GM10266 (cell line): ENCODE measurements at regions not wholly inside any gene's neighbourhood (a gene's known extent, or its start where the extent isn't known, plus 50 kb on each side); places are given as distances from the start of the nearest gene placed in this dataset.
"Not testable (repeated sequence)": the region's sequence is repeated elsewhere in the genome, so short reads cannot be mapped to it uniquely, and the experiment has no call there.

ENCODE experiments used
- DNase-seq: peaks from one replicate; pipeline ENCODE4 v3.0.0; 2012; ENCODE audit errors: extremely low spot score
- TF ChIP-seq, protein P1 (sequence below): IDR thresholded peaks from 2 replicates; pipeline ENCODE4 v1.5.1; 2012; ENCODE audit warnings: mild to moderate bottlenecking, low read depth; ENCODE audit not compliant: control insufficient read depth, insufficient read depth; ENCODE audit errors: missing control alignments

DNA sequence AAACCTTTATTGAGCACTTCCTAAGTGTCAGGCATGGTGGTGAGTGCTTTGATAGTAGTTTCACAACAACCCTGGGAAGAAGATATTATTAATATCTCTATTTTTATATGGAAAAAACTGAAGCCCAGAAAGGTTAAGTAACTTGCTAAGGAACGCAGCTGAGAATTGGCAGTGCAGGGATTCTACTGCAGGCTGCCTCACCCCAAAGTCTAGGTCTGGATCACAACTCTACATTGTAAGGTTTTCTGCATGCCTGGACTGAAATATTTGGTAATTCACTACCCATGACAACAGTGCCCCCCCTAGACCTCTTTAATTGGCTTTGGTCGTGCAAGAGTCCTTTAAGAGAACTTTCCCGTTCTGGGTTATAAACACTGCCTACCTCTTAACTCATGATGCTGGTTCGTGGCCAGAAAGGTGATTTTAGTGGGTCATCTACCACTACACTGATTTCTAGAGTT lies 67.1 kb upstream of the KCNQ5 start:
- TF ChIP-seq, protein P1, sequence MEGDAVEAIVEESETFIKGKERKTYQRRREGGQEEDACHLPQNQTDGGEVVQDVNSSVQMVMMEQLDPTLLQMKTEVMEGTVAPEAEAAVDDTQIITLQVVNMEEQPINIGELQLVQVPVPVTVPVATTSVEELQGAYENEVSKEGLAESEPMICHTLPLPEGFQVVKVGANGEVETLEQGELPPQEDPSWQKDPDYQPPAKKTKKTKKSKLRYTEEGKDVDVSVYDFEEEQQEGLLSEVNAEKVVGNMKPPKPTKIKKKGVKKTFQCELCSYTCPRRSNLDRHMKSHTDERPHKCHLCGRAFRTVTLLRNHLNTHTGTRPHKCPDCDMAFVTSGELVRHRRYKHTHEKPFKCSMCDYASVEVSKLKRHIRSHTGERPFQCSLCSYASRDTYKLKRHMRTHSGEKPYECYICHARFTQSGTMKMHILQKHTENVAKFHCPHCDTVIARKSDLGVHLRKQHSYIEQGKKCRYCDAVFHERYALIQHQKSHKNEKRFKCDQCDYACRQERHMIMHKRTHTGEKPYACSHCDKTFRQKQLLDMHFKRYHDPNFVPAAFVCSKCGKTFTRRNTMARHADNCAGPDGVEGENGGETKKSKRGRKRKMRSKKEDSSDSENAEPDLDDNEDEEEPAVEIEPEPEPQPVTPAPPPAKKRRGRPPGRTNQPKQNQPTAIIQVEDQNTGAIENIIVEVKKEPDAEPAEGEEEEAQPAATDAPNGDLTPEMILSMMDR: no peak
- no peak for DNase-seq

DNA sequence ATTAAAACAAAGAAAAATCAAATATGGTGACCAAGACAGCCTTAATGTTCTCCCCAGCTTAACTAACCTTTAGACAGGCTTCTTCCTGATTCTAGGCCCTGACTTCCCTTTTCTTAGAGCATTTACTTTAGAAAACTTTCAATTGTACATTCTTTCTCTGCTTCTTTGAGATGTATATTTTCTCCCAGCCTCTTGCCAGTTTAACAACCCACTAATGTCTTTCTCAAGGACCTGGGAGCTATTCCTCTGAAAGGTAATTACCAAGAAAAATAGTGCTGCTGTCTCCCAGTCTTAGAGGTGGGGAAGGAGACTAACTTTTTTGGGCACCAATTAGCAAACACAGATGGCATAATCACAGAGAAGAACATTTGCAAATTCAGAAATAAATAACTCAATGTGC lies 62.8 kb upstream of the KCNQ5 start:
- DNase-seq: no peak
- TF ChIP-seq, protein P1: no peak

DNA sequence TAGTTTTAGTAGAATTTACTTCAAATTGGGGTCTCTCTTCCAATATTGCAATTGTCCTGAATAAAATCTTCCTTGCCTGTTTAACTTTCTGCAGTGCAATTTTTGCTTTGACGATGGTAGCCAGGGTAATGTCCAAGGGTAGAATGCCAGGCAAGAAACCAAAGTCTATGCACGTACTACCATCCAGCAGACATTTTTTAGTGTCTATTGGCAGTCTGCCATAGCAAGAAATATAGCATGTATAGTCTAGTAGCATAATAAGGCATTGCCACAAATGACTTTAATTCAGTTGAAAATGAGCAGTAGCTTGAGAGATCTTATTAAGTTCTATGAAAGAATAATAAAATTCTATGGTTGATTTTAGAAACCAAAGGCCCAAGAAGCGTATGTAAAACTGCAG lies 62.3 kb upstream of the KCNQ5 start:
- DNase-seq: no peak
- TF ChIP-seq, protein P1: no peak

DNA sequence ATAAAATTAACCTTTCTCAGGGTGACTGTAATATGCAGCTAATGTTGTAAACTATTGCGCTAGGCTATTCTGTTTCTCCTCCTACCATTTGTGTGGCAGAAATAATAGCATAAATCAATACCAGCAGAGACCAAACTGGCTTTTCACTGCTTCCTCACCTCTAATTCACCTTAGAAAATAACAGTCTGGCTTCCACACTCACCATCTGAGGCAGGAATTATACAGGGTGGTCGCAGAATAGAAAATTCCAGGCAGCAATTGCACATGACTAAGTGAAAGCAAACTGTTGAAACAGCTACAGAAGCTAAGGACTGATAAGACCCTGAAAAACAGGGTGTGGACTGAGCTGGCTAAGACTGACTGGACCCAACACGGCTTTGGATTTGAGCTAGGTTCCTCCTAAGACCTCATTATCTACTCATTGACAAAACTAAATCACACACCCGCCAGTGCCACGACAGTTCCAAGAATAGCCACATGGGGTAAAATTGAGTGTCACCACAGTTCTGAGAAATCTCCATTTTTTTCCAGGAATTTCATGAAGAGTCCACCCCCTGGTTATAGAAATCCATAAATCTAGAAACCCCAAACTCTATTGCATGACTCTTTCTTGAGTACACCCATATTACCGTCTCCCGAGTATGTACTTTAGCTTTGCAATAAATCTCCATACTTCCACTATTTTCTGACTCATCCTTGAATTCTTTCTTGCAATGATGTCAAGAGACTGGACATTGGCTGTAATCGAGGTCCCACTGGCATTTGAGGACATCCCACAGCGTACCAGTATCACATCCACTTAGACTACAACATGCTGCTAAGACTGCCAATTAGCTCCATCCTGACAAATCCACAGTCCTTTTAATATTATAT lies 60.9 kb upstream of the KCNQ5 start:
- no peak for DNase-seq
- TF ChIP-seq, protein P1: no peak

DNA sequence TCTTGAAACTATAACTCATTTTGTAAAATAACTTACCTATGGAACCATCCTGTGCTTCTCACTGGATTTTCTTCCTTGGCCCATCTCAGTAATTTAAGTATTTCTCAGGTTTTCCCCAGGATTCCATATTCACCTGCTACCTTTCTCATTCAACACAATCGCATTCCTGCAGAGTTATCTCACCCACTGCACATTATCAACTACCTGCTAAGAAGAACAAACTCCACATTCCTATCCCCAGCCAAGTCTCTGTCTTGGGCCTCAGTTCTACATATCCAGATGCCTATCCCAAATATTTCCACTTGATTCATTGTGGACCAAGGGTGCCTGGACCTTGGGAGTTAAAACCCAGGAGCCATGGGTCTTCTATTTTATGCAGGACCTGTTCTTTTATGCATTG lies 60.2 kb upstream of the KCNQ5 start:
- DNase-seq: no peak
- TF ChIP-seq, protein P1: no peak

DNA sequence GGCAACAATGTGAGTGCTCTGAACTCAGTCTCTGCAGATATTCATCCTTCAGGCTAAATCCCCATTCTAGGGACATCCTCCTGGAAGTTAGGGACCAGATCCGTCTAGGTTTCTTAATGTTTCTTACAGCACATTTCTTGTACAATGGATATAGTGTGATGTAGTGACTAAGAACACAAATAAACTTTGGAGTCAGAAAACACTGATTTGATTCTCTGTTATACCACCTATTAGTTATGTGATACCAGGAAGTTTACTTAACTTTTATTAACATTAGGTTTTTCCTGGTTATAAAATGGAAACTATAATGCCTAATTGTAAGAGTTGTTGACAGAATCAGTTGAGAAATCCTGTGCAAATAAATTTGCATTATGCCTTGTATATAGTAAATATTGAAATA lies 57.6 kb upstream of the KCNQ5 start:
- TF ChIP-seq, protein P1: no peak
- DNase-seq: no peak

DNA sequence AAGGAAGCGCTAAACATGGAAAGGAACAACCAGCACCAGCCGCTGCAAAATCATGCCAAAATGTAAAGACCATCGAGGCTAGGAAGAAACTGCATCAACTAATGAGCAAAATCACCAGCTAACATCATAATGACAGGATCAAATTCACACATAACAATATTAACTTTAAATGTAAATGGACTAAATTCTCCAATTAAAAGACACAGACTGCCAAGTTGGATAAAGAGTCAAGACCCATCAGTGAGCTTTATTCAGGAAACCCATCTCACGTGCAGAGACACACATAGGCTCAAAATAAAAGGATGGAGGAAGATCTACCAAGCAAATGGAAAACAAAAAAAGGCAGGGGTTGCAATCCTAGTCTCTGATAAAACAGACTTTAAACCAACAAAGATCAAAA lies 49.9 kb upstream of the KCNQ5 start:
- not testable (repeated sequence) for DNase-seq
